Fibroblast of lung (primary cell): ENCODE measurements at regions not wholly inside any gene's neighbourhood (a gene's known extent, or its start where the extent isn't known, plus 50 kb on each side); places are given as distances from the start of the nearest gene placed in this dataset.

Experiments
- CTCF ChIP-seq, 2 donors: IDR thresholded peaks in 1 of 2; conservative IDR thresholded peaks in 1 of 2; 1 replicate in 1 of 2; 2 replicates in 1 of 2; pipeline ENCODE4 v1.5.1; 2011 to 2012; ENCODE audit warnings: low read length in 2 of 2, control low read depth in 1 of 2, inconsistent platforms in 1 of 2, low read depth in 1 of 2, mild to moderate bottlenecking in 1 of 2
- EZH2 ChIP-seq: IDR thresholded peaks from 2 replicates; pipeline ENCODE4 v1.5.1; 2012; ENCODE audit warnings: low read length, control low read depth, mild to moderate bottlenecking; ENCODE audit errors: missing control alignments

GRCh38 chr14:84040101-84040500 is 1489.8 kb upstream of the FLRT2 start:
- TF ChIP-seq CTCF (conservative IDR thresholded peaks at IDR 0.05 in 1 of 2, IDR thresholded peaks at IDR 0.05 in 1 of 2; ENCODE audit: low read depth in 1 of 2, low read length in 2 of 2) (no peak), EZH2 (no peak)
